Neural progenitor cell (in vitro differentiated cells): ENCODE measurements at regions not wholly inside any gene's neighbourhood (a gene's known extent, or its start where the extent isn't known, plus 50 kb on each side); places are given as distances from the start of the nearest gene placed in this dataset.
"Not testable (repeated sequence)": the region's sequence is repeated elsewhere in the genome, so short reads cannot be mapped to it uniquely, and the experiment has no call there.

Experiments
- DNase-seq: peaks from one replicate; pipeline ENCODE4 v3.0.0-alpha.2; 2016; ENCODE audit warnings: low spot score
- H2AFZ ChIP-seq: fragments of 200-600 bp; sonication (generic); replicated peaks from 2 replicates; pipeline ENCODE4 v1.6.1; 2016; ENCODE audit warnings: antibody characterized with exemption
- H3F3A ChIP-seq: fragments of 200-600 bp; sonication (generic); 2 replicates; pipeline ENCODE4 v1.6.1; 2016; ENCODE audit warnings: antibody characterized with exemption, low read depth
- H3K27ac ChIP-seq: fragments of 200-600 bp; sonication (generic); 2 replicates; pipeline ENCODE4 v1.5.1; 2016; ENCODE audit warnings: mild to moderate bottlenecking
- H3K27me3 ChIP-seq: fragments of 200-600 bp; sonication (generic); 2 replicates; pipeline ENCODE4 v1.6.1; 2016; ENCODE audit warnings: mild to moderate bottlenecking, moderate library complexity
- H3K36me3 ChIP-seq: fragments of 200-600 bp; sonication (generic); 2 replicates; pipeline ENCODE4 v1.5.1; 2016
- H3K4me1 ChIP-seq: fragments of 200-600 bp; sonication (generic); 2 replicates; pipeline ENCODE4 v1.6.1; 2016; ENCODE audit warnings: mixed run types
- H3K4me2 ChIP-seq: fragments of 200-600 bp; sonication (generic); 2 replicates; pipeline ENCODE4 v1.6.1; 2016
- H3K4me3 ChIP-seq: fragments of 200-600 bp; sonication (generic); 2 replicates; pipeline ENCODE4 v1.5.1; 2016
- H3K79me2 ChIP-seq: fragments of 200-600 bp; sonication (generic); 2 replicates; pipeline ENCODE4 v1.6.1; 2016; ENCODE audit warnings: low read depth
- H3K9ac ChIP-seq: fragments of 200-600 bp; sonication (generic); 2 replicates; pipeline ENCODE4 v1.6.1; 2016
- H3K9me3 ChIP-seq: fragments of 200-600 bp; sonication (generic); 2 replicates; pipeline ENCODE4 v1.5.1; 2016; ENCODE audit warnings: low read depth
- H4K20me1 ChIP-seq: fragments of 200-600 bp; sonication (generic); 2 replicates; pipeline ENCODE4 v1.6.1; 2016; ENCODE audit warnings: low read depth
- H3K27ac Mint-ChIP-seq: 3 replicates; pipeline ENCODE4 v1.8.0; 2021; ENCODE audit warnings: mixed read lengths
- H3K27me3 Mint-ChIP-seq: 2 replicates; pipeline ENCODE4 v1.8.0; 2022; ENCODE audit warnings: low read depth, mild to moderate bottlenecking, inconsistent platforms, moderate library complexity, mixed read lengths; ENCODE audit not compliant: insufficient read depth
- H3K36me3 Mint-ChIP-seq: 3 replicates; pipeline ENCODE4 v1.8.0; 2021; ENCODE audit warnings: mixed read lengths
- H3K4me1 Mint-ChIP-seq: 3 replicates; pipeline ENCODE4 v1.8.0; 2021; ENCODE audit warnings: mixed read lengths
- H3K4me3 Mint-ChIP-seq: 3 replicates; pipeline ENCODE4 v1.8.0; 2021; ENCODE audit warnings: mild to moderate bottlenecking, moderate library complexity, mixed read lengths
- H3K9me3 Mint-ChIP-seq: 3 replicates; pipeline ENCODE4 v1.8.0; 2020; ENCODE audit warnings: mixed read lengths
- CTCF ChIP-seq: fragments of 200-600 bp; sonication (generic); IDR thresholded peaks from 2 replicates; pipeline ENCODE4 v1.5.1; 2017; ENCODE audit warnings: antibody characterized with exemption, mild to moderate bottlenecking
- EZH2 ChIP-seq: fragments of 200-600 bp; sonication (generic); IDR thresholded peaks from 2 replicates; pipeline ENCODE4 v1.6.1; 2017; ENCODE audit warnings: antibody characterized with exemption, mild to moderate bottlenecking, moderate library complexity
- EZH2phosphoT487 ChIP-seq: fragments of 200-600 bp; sonication (generic); IDR thresholded peaks from 2 replicates; pipeline ENCODE4 v1.6.1; 2017; ENCODE audit warnings: antibody characterized with exemption

- Mint-ChIP-seq H3K9me3 (no peaks in the 10 kb centered on the region), H3K27me3 (peaks cover 3% of the 10 kb centered on the region), H3K36me3 (no peaks in the 10 kb centered on the region), H3K27ac (no peak overlapping the region), H3K4me1 (peaks cover 30% of the 10 kb centered on the region), H3K4me3 (no peak overlapping the region)
- Histone ChIP-seq H2AFZ (no peak overlapping the region), H3K9me3 (no peaks in the 10 kb centered on the region), H3K4me3 (no peak overlapping the region), H3K36me3 (no peaks in the 10 kb centered on the region), H3K9ac (no peak overlapping the region), H3K79me2 (no peaks in the 10 kb centered on the region), H3F3A (no peaks in the 10 kb centered on the region), H3K27ac (no peak overlapping the region), H4K20me1 (no peaks in the 10 kb centered on the region), H3K4me2 (no peak overlapping the region), H3K4me1 (peaks cover 38% of the 10 kb centered on the region), H3K27me3 (no peaks in the 10 kb centered on the region)
- no peak for DNase-seq
- TF ChIP-seq EZH2phosphoT487 (no peak), CTCF (no peak), EZH2 (no peak)
Observed at GRCh38 chr4:126541820-126542219, 1090.9 kb upstream of the INTU start.

- H3K36me3 Mint-ChIP-seq = no peaks in the 10 kb centered on the region
- Histone ChIP-seq H3K4me2 (no peak overlapping the region), H2AFZ (peak overlapping the region; percentile 88), H3K4me1 (peaks cover 25% of the 10 kb centered on the region), H3K27me3 (no peaks in the 10 kb centered on the region), H3F3A (no peaks in the 10 kb centered on the region), H3K4me3 (no peak overlapping the region), H3K9ac (no peak overlapping the region), H3K9me3 (no peaks in the 10 kb centered on the region), H3K27ac (no peak overlapping the region), H3K79me2 (no peaks in the 10 kb centered on the region), H3K36me3 (no peaks in the 10 kb centered on the region), H4K20me1 (no peaks in the 10 kb centered on the region)
- peaks cover 3% of the 10 kb centered on the region for H3K27me3 Mint-ChIP-seq
- H3K4me3 Mint-ChIP-seq = no peak overlapping the region
- TF ChIP-seq EZH2phosphoT487 (no peak), CTCF (no peak), EZH2 (no peak)
- H3K4me1 Mint-ChIP-seq = peaks cover 19% of the 10 kb centered on the region
- no peak overlapping the region for H3K27ac Mint-ChIP-seq
- no peaks in the 10 kb centered on the region for H3K9me3 Mint-ChIP-seq
- no peak for DNase-seq
Observed at GRCh38 chr4:126544276-126544675, 1088.5 kb upstream of the INTU start.

GRCh38 chr4:126546197-126546596 is 1086.6 kb upstream of the INTU start:
- H3K4me2 ChIP-seq, H3K36me3 ChIP-seq, H3K27ac ChIP-seq, H3K27me3 Mint-ChIP-seq, H3K4me3 ChIP-seq, H4K20me1 ChIP-seq, H3K27me3 ChIP-seq, H3K9me3 Mint-ChIP-seq, DNase-seq, H3K27ac Mint-ChIP-seq, H3F3A ChIP-seq, H3K4me3 Mint-ChIP-seq, H3K79me2 ChIP-seq, H3K9ac ChIP-seq, H3K36me3 Mint-ChIP-seq, H2AFZ ChIP-seq, H3K9me3 ChIP-seq: not testable (repeated sequence)
- peaks cover 16% of the 10 kb centered on the region for H3K4me1 Mint-ChIP-seq
- peaks cover 22% of the 10 kb centered on the region for H3K4me1 ChIP-seq

GRCh38 chr4:126547352-126547751 is 1085.4 kb upstream of the INTU start:
- H3K36me3 Mint-ChIP-seq = no peaks in the 10 kb centered on the region
- no peak overlapping the region for H3K9ac ChIP-seq
- H3K4me1 Mint-ChIP-seq = peaks cover 7% of the 10 kb centered on the region
- H3K4me1 ChIP-seq = peaks cover 13% of the 10 kb centered on the region
- no peaks in the 10 kb centered on the region for H4K20me1 ChIP-seq
- H2AFZ ChIP-seq = no peak overlapping the region
- no peak overlapping the region for H3K27ac Mint-ChIP-seq
- H3K4me3 Mint-ChIP-seq = no peak overlapping the region
- H3K27me3 Mint-ChIP-seq = peaks cover 3% of the 10 kb centered on the region
- no peaks in the 10 kb centered on the region for H3K79me2 ChIP-seq
- no peaks in the 10 kb centered on the region for H3K9me3 ChIP-seq
- H3K27me3 ChIP-seq = no peaks in the 10 kb centered on the region
- no peaks in the 10 kb centered on the region for H3K9me3 Mint-ChIP-seq
- H3K4me2 ChIP-seq = no peak overlapping the region
- TF ChIP-seq CTCF = no peak
- TF ChIP-seq EZH2 = no peak
- TF ChIP-seq EZH2phosphoT487 = no peak
- H3K36me3 ChIP-seq = no peaks in the 10 kb centered on the region
- no peak overlapping the region for H3K4me3 ChIP-seq
- no peaks in the 10 kb centered on the region for H3F3A ChIP-seq
- no peak for DNase-seq
- H3K27ac ChIP-seq = no peak overlapping the region
